OCI-LY1 (cell line): ENCODE measurements at regions not wholly inside any gene's neighbourhood (a gene's known extent, or its start where the extent isn't known, plus 50 kb on each side); places are given as distances from the start of the nearest gene placed in this dataset.

ENCODE experiments used
- EZH2 ChIP-seq: fragments of 200-600 bp; sonication (generic), shearing (Covaris generic); IDR thresholded peaks from 2 replicates; pipeline ENCODE4 v1.8.0; 2017; ENCODE audit warnings: borderline replicate concordance, mixed run types, mild to moderate bottlenecking, antibody characterized with exemption, low read length, moderate library complexity, mixed read lengths
- TF ChIP-seq, protein P1 (sequence below): fragments of 200-600 bp; sonication (generic), shearing (Covaris generic); IDR thresholded peaks from 2 replicates; pipeline ENCODE4 v1.5.1; 2017; ENCODE audit warnings: mild to moderate bottlenecking, antibody characterized with exemption, low read length, moderate library complexity, mixed read lengths

DNA sequence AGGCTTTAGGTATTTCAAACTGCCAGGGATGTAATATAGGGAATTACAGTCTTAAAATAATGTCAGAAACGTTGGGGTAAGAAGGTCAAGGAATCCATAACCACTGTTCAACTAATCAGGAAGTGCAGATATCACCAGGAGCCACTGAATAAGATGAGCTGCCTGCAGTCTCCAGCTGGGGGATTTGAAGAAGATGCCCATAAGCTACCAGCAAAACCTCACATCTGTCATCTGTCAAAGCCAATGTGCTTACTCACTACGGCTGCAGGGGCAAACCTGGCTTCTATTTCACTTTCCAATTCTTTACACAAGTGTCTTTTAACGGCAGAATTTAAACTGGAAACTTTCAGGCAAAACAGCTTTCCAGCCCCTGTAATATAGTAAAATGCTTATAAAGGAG, 1410.1 kb upstream of the ATXN8OS start:
- TF ChIP-seq, protein P1, sequence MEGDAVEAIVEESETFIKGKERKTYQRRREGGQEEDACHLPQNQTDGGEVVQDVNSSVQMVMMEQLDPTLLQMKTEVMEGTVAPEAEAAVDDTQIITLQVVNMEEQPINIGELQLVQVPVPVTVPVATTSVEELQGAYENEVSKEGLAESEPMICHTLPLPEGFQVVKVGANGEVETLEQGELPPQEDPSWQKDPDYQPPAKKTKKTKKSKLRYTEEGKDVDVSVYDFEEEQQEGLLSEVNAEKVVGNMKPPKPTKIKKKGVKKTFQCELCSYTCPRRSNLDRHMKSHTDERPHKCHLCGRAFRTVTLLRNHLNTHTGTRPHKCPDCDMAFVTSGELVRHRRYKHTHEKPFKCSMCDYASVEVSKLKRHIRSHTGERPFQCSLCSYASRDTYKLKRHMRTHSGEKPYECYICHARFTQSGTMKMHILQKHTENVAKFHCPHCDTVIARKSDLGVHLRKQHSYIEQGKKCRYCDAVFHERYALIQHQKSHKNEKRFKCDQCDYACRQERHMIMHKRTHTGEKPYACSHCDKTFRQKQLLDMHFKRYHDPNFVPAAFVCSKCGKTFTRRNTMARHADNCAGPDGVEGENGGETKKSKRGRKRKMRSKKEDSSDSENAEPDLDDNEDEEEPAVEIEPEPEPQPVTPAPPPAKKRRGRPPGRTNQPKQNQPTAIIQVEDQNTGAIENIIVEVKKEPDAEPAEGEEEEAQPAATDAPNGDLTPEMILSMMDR, result no peak
- no peak for TF ChIP-seq EZH2
